HL-60/S4 (cell line): ENCODE measurements at regions not wholly inside any gene's neighbourhood (a gene's known extent, or its start where the extent isn't known, plus 50 kb on each side); places are given as distances from the start of the nearest gene placed in this dataset.

Experiments
- in situ Hi-C: fragments of 300-500 bp; cut with MboI; formaldehyde crosslinking; loops from 2 replicates; pipeline ENCODE4 v1.14.3; 2022; ENCODE audit warnings: low sequenced_read_pairs

DNA sequence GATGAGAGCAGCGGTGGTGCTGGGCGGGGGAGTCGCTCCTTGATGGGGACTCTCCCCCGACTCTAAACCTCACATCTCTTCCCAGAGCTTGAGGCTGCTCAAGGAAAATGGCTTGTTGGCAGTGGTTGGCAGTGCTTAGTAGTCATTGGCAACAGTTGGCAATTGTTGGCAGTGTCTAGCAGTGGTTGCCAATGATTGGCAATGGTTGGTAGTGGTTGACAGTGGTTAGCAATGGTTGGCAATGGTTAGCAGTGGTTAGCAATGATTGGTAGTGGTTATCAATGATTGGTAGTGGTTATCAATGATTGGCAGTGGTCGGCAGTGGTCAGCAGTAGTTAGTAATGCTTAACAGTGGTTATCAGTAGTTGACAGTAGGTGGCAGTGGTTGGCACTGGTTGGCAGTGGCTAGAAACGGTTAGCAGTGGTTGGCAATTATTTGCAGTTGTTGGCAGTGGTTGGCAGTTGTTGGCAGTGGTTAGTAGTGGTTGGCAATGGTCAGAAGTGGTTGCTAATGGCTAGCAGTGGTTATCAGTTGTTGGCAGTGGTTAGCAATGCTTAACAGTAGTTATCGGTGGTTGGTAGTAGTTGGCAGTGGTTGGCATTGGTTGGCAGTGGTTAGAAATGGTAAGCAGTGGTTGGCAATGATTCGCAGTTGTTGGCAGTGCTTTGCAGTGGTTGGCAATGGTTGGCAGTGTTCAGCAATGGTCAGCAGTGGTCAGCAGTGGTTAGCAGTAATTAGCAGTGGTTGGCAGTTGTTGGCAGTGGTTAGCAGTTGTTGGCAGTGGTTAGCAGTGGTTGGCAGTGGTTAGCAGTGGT lies 85.4 kb upstream of the OTOS start:
- in situ Hi-C loops = loop anchor here (25.0 kb wide), 1 partner anchor 211 kb away; the partner anchor contains the start of gene GPC1

- in situ Hi-C loops = loop anchor here (25.0 kb wide), 1 partner anchor 210 kb away; the partner anchor contains the start of gene GPC1
Measured at GRCh38 chr2:240226672-240227537, 86.4 kb upstream of the OTOS start.

DNA sequence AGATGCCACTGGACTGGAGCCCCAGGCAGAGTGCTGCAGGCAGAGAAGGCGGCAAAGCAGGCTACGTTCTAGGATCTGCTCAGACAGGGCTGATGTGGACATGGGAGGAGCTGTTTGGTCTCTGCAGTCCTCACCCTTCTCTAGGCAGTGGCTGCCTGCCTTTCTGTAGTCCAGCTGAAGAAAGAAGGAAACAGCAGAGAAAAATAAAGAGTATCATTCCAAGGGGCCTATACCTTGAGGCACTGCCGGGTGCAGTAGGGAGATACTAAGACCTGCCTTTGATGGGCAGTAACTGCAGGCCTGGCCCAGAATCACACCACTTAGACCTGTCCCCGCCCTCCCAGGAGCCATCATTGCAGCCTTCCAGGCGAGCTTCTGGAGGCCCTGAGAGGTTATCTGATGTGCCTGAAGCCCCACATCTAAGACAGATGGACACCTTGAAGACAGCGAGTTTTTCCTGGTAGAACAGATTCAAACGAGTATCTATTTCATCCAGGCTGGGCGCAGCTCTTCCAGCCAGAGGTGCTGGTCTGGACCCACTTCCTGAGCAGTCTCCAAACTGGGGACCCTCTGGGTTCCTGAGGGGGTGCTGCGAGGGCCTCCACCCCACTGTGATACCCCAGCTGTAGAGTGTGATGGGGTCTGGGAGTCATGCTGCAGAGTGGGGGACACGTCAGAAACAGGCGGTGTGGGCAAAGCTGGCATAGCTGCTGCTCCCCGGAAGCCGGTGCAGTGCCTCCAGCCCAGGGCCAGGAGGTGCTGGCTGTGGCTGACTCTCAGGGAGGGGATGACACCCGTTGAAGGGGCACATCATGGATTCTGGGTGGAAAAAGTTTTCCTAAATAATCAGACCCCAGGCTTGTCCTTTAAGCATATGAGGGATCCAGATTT lies 87.3 kb upstream of the OTOS start:
- in situ Hi-C loops = loop anchor here (25.0 kb wide), 1 partner anchor 210 kb away; the partner anchor contains the start of gene GPC1

GRCh38 chr2:240229005-240229404 lies 88.5 kb upstream of the OTOS start:
- in situ Hi-C loops = loop anchor here (25.0 kb wide), 1 partner anchor 208 kb away; the partner anchor contains the start of gene GPC1

- in situ Hi-C loops = loop anchor here (25.0 kb wide), 1 partner anchor 208 kb away; the partner anchor contains the start of gene GPC1
Measured at GRCh38 chr2:240229603-240230235, 89.3 kb upstream of the OTOS start.

GRCh38 chr2:240230291-240230931 lies 90.0 kb upstream of the OTOS start:
- in situ Hi-C loops = loop anchor here (25.0 kb wide), 1 partner anchor 207 kb away; the partner anchor contains the start of gene GPC1

- in situ Hi-C loops = loop anchor here (25.0 kb wide), 1 partner anchor 205 kb away; the partner anchor contains the start of gene GPC1
Measured at GRCh38 chr2:240231838-240232244, 91.4 kb upstream of the OTOS start.

- in situ Hi-C loops = loop anchor here (25.0 kb wide), 1 partner anchor 205 kb away; the partner anchor contains the start of gene GPC1
Measured at GRCh38 chr2:240232264-240232915, 91.9 kb upstream of the OTOS start.

DNA sequence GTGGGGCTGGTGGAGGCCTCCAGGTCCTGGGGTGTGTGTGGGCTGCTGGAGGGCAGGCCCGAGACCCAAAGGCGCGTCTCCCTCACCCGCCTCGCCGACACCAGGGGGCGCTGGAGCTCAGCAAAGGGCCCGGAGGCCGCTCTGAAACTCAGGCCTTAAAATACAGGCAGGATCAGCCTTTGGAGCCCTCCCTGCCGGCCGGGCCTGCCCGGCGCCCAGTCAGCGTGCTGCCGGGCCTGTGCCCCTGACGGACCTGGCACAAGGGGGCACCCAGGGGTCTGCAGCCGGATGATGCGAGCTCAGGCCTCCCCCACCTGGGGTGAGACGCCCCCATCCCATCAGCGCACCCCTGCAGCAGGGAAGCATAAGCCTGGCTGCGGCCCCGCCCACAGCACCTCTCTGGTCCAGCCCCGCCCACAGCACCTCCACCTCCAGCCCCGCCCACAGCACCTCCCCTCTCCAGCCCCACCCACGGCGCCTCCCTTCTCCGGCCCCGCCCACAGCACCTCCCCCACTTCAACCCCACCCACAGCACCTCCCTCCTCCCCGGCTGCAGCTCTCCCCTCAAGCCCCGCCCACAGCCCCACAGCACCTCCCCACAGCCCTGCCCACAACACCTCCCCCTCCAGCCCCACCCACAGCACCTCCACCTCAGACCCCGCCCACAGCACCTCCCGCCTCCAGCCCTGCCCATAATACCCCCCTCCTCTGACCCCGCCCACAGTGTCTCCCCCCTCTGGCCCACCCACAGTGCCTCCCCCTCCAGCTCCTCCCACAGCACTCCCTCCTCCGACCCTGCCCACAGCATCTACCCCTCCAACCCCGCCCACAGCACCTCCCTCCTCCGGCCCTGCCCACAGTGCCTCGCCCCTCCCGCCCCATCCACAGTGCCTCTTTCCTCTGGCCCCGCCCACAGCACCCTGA lies 92.8 kb upstream of the OTOS start:
- in situ Hi-C loops = loop anchor here (25.0 kb wide), 1 partner anchor 204 kb away; the partner anchor contains the start of gene GPC1

DNA sequence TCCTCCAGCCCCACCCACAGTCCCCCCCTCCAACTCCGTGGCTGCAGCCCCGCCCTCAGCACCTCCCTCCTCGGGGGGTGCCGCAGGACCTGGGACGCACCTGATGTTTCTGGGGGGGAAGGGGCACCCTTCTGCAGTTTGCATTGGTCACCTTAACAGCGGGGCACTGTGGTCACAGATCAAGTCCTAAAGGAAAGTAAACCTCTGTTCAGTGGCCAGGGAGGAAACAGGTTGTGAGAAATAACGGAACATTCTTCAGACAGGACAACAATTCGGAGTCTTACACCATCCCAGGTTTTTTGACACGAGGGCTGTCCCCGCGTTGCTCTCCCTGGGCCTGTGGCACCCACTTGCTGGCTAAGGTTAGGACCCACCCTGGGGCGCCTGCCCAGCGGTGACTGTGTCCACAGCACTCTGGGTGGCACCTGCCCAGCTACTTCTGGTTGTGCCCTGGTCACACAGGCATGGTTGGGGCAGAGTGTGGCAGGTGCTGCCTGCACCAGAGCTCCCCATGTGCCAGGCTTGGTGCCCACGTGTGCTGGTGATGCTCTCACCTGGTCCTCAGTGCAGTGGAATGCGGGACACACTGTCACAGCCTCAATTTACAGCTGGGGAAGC lies 93.5 kb upstream of the OTOS start:
- in situ Hi-C loops = loop anchor here (25.0 kb wide), 1 partner anchor 203 kb away; the partner anchor contains the start of gene GPC1

GRCh38 chr2:240234503-240234951 lies 94.1 kb upstream of the OTOS start:
- in situ Hi-C loops = loop anchor here (25.0 kb wide), 1 partner anchor 203 kb away; the partner anchor contains the start of gene GPC1

DNA sequence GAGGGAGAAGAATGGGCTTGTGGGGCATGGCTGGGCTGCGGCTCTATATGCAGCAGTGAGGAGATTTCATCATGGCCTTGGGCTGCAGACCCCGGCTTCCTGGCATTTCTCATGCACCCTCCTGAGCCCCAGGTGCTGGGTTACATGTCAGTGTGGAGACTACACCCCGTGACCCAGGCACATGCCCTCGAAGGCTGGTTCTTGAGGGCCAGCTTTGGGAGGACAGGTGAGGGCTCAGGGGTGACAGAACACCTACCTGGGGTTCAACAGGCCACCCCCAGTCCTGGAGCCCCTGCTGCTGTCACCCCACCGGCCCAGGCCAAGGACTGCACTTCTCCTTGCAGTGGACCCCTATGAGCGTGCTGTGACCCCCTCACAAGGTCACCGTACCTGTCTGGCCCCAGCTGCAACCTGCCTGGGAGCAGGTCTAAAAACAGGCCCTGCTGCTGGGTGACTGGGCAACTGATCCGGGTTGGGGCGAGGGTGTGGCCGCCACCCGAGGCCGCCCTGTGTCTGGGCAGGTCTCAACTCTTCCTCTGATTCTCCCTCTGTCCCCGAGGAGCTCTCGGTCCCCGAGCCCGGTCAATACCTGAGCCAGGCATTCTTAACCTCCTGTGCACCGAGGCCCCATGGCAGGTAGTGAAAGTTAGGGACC lies 94.8 kb upstream of the OTOS start:
- in situ Hi-C loops = loop anchor here (25.0 kb wide), 1 partner anchor 202 kb away; the partner anchor contains the start of gene GPC1

DNA sequence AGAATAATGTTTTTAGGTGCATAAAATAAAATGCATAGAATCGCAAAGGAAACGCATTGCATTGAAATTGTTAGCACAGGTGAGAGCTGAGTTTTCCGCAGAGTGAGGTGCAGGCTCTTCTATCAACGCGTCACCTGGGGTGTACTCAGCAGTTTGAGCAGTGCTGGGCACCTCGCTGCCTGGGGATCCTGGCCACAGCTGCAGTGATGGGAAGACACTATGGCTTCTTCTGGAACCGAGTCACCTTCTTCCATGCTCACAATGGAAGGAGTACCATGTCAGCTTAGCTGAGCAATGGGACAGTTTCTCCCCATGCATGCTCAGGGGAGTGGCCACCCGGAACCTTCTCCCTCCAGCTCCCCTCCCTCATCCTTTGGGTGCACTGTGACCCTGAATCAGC lies 95.4 kb upstream of the OTOS start:
- in situ Hi-C loops = loop anchor here (25.0 kb wide), 1 partner anchor 201 kb away; the partner anchor contains the start of gene GPC1

DNA sequence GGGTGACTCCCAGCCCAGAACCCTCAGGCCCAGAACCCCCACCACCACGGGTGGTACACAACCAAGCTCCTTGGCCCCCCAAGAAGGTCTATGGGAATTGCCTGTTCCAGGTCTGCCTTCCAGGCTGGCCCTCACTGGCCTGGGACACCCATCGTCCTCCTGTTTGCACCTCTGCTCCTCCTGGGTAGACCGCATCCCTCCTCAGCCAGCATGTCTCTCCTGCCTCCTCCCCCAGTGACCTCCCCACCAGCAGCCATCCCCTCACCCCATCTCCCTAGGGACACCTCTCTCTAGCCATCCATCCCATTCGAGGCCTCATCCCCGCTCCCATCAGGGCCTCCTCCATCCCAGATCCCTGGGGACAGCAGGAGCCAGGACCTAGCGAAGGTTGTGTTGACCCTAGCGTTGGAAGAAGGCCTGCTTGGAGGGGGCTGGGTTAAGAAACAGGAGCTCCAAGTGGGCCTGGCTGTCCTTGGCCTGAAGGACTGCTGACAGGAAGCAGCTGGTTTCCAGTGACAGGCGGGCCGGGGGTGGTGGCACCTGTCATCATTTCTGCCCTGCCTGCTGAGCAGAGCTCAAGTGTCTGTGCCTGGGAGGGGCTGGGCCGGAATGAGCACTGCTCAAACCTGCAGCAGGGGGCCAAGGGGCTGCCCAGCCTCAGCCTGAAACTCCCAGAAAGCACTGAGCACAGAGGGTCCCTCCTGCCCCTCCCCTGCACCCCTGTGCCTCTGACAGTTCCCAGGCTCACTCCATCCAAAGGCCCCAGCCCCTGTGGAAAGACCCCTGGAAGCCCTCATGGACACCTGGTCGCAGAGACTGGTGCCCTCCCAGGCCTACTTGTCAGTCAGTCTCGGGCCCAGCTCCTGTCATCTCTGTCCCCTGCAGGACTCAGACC lies 96.0 kb upstream of the OTOS start:
- in situ Hi-C loops = loop anchor here (25.0 kb wide), 1 partner anchor 201 kb away; the partner anchor contains the start of gene GPC1

GRCh38 chr2:240237609-240238174 lies 97.2 kb upstream of the OTOS start:
- in situ Hi-C loops = loop anchor here (25.0 kb wide), 1 partner anchor 200 kb away; the partner anchor contains the start of gene GPC1
